ENCODE measurements at regions not wholly inside any gene's neighbourhood (a gene's known extent, or its start where the extent isn't known, plus 50 kb on each side); places are given as distances from the start of the nearest gene placed in this dataset.

- Histone ChIP-seq H3K79me2 (ENCODE audit: low read length) (no peaks in the 10 kb centered on the region), H3K4me3 (ENCODE audit: low read length) (no peak overlapping the region), H3K4me2 (ENCODE audit: low read length) (no peak overlapping the region), H2AFZ (ENCODE audit: low read length) (no peak overlapping the region), H3K9me2 (replicated peaks; ENCODE audit: low read length) (no peaks in the 10 kb centered on the region), H3K9me3 (ENCODE audit: low read length) (no peaks in the 10 kb centered on the region), H3K36me3 (ENCODE audit: low read depth, low read length) (no peaks in the 10 kb centered on the region), H3K27me3 (ENCODE audit: low read length) (no peaks in the 10 kb centered on the region), H3K4me1 (ENCODE audit: insufficient read depth, low read length) (peaks cover 25% of the 10 kb centered on the region), H4K20me1 (ENCODE audit: low read length) (no peaks in the 10 kb centered on the region), H3K27ac (ENCODE audit: low read length) (no peak overlapping the region), H3F3A (ENCODE audit: low read length, unreplicated experiment) (no peaks in the 10 kb centered on the region), H3K9ac (ENCODE audit: low read length) (no peak overlapping the region)
- DNase-seq (no peak), ATAC-seq (no peak)
- no TSS peak for BruUV-seq (replicated peaks)
- CTCF ChIA-PET: no interaction called here
- no peak for TF ChIP-seq CTCF (conservative IDR thresholded peaks at IDR 0.05; ENCODE audit: low read depth, low read length)
- intact Hi-C loops (cut with micrococcal nuclease): no loop called here
- POLR2A ChIA-PET (ENCODE audit: unreplicated experiment): no interaction called here
These were observed 237.3 kb upstream of the CDH5 start for GRCh38 chr16:66129196-66129595.

- Histone ChIP-seq H3K9me3 (ENCODE audit: low read length) (no peaks in the 10 kb centered on the region), H4K20me1 (ENCODE audit: low read length) (no peaks in the 10 kb centered on the region), H3F3A (ENCODE audit: low read length, unreplicated experiment) (no peaks in the 10 kb centered on the region), H3K4me2 (ENCODE audit: low read length) (no peak overlapping the region), H3K9ac (ENCODE audit: low read length) (no peak overlapping the region), H2AFZ (ENCODE audit: low read length) (no peak overlapping the region), H3K9me2 (replicated peaks; ENCODE audit: low read length) (no peaks in the 10 kb centered on the region), H3K79me2 (ENCODE audit: low read length) (no peaks in the 10 kb centered on the region), H3K4me3 (ENCODE audit: low read length) (no peak overlapping the region), H3K36me3 (ENCODE audit: low read depth, low read length) (no peaks in the 10 kb centered on the region), H3K27me3 (ENCODE audit: low read length) (no peaks in the 10 kb centered on the region), H3K27ac (ENCODE audit: low read length) (no peak overlapping the region), H3K4me1 (ENCODE audit: insufficient read depth, low read length) (peaks cover 25% of the 10 kb centered on the region)
- no peak for TF ChIP-seq EZH2phosphoT487 (IDR thresholded peaks at IDR 0.05; ENCODE audit: borderline replicate concordance, low read length)
- TF ChIP-seq EZH2 (IDR thresholded peaks at IDR 0.05; ENCODE audit: low read length, unreplicated experiment): no peak
- no peak for TF ChIP-seq CTCF (conservative IDR thresholded peaks at IDR 0.05; ENCODE audit: low read depth, low read length)
- ATAC-seq (no peak), DNase-seq (no peak)
- BruUV-seq (replicated peaks): no TSS peak
- ChIA-PET CTCF (no interaction called here), POLR2A (ENCODE audit: unreplicated experiment) (no interaction called here)
- intact Hi-C loops (cut with micrococcal nuclease): no loop called here
These were observed 238.1 kb upstream of the CDH5 start for GRCh38 chr16:66128371-66128770.

- peaks cover 25% of the 10 kb centered on the region for H3K4me1 ChIP-seq (ENCODE audit: insufficient read depth, low read length)
- no peak overlapping the region for H3K4me2 ChIP-seq (ENCODE audit: low read length)
- H3K27ac ChIP-seq (ENCODE audit: low read length): no peak overlapping the region
- H3F3A ChIP-seq (ENCODE audit: low read length, unreplicated experiment): no peaks in the 10 kb centered on the region
- POLR2A ChIA-PET (ENCODE audit: unreplicated experiment): no interaction called here
- H4K20me1 ChIP-seq (ENCODE audit: low read length): no peaks in the 10 kb centered on the region
- H3K4me3 ChIP-seq (ENCODE audit: low read length): no peak overlapping the region
- CTCF ChIA-PET: no interaction called here
- ATAC-seq (peak; percentile 30; the same call in 1 of the 2 replicates), DNase-seq (peak; percentile 23)
- H3K9ac ChIP-seq (ENCODE audit: low read length): no peak overlapping the region
- no peaks in the 10 kb centered on the region for H3K9me3 ChIP-seq (ENCODE audit: low read length)
- no TSS peak for BruUV-seq (replicated peaks)
- no peaks in the 10 kb centered on the region for H3K9me2 ChIP-seq (replicated peaks; ENCODE audit: low read length)
- H3K27me3 ChIP-seq (ENCODE audit: low read length): no peaks in the 10 kb centered on the region
- no peak overlapping the region for H2AFZ ChIP-seq (ENCODE audit: low read length)
- no peaks in the 10 kb centered on the region for H3K36me3 ChIP-seq (ENCODE audit: low read depth, low read length)
- intact Hi-C loops (cut with micrococcal nuclease): no loop called here
- no peak for TF ChIP-seq EZH2 (IDR thresholded peaks at IDR 0.05; ENCODE audit: low read length, unreplicated experiment)
- no peak for TF ChIP-seq CTCF (conservative IDR thresholded peaks at IDR 0.05; ENCODE audit: low read depth, low read length)
- H3K79me2 ChIP-seq (ENCODE audit: low read length): no peaks in the 10 kb centered on the region
These were observed 238.8 kb upstream of the CDH5 start for GRCh38 chr16:66127459-66128370.
